ENCODE measurements at regions not wholly inside any gene's neighbourhood (a gene's known extent, or its start where the extent isn't known, plus 50 kb on each side); places are given as distances from the start of the nearest gene placed in this dataset.

- TF ChIP-seq CTCF (IDR thresholded peaks at IDR 0.05; ENCODE audit: extremely low read depth in 1 of 2, insufficient read depth in 1 of 2, low read depth in 1 of 2, low read length in 2 of 2): no peak
- no peak for TF ChIP-seq FOS (IDR thresholded peaks at IDR 0.05; ENCODE audit: borderline replicate concordance, insufficient read depth, low read length)
- TF ChIP-seq MAX (IDR thresholded peaks at IDR 0.05; ENCODE audit: insufficient read depth, insufficient read length): no peak
- TF ChIP-seq POLR2A (IDR thresholded peaks at IDR 0.05; ENCODE audit: low read depth, low read length): no peak
- no peak for TF ChIP-seq POLR2AphosphoS5 (IDR thresholded peaks at IDR 0.05; ENCODE audit: insufficient read depth, low read depth, low read length)
- no peak for TF ChIP-seq MYC (IDR thresholded peaks at IDR 0.05; ENCODE audit: low read depth, low read length)
- TF ChIP-seq EZH2 (IDR thresholded peaks at IDR 0.05; ENCODE audit: borderline replicate concordance, low read depth, low read length, severe bottlenecking): no peak
These were observed 196.7 kb upstream of the TBX20 start for GRCh38 chr7:35450456-35451214.
